HG02763 (cell line): ENCODE measurements at regions not wholly inside any gene's neighbourhood (a gene's known extent, or its start where the extent isn't known, plus 50 kb on each side); places are given as distances from the start of the nearest gene placed in this dataset.

Experiments used
- ATAC-seq: cut with Tn5 transposase; IDR thresholded peaks from one replicate; pipeline ENCODE4 v1.9.1; 2021; ENCODE audit warnings: mild to moderate bottlenecking, moderate library complexity; ENCODE audit not compliant: unreplicated experiment

- ATAC-seq = no peak
Measured at GRCh38 chr2:117698819-117699218, 115.7 kb upstream of the DDX18 start.

DNA sequence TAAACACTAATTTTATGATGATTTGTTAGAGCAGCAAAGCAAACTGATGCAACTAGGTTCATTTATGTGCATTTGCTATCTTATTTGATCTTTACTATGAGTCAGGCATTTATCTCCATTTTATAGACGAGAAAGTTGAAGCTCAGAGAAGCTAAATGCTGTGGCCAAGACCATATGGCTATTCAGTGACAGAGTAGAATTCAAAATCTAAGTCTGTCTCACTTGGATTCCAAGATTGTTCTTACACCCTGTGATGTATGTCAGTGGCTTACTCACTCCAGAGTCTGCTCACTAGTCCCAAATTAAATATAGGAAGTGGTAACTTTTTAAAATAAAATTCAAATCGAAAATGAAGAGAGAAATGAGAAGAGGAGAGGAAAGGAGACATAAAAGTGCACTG lies 114.0 kb upstream of the DDX18 start:
- ATAC-seq = no peak

DNA sequence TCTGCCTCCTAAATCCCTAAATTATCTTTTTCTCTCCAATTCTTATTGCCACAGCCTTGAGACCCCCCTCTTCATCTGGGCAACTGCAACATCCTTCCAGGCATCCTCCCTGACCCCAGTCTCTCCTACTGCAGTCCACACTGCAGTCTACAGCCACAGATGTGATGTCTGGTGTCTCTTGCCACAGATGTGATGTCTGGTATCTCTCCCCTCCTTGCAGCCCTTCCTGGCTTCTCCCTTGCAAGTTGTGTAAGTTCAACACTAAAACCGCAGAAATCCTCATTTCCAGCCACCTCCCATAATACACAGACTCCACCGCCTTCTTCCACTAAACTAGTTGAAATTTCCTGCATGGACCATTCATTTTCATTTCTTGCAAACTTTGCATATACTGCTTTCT lies 113.1 kb upstream of the DDX18 start:
- no peak for ATAC-seq

- no peak for ATAC-seq
Measured at GRCh38 chr2:117702098-117702497, 112.4 kb upstream of the DDX18 start.

- no peak for ATAC-seq
Measured at GRCh38 chr2:117703858-117704257, 110.6 kb upstream of the DDX18 start.

DNA sequence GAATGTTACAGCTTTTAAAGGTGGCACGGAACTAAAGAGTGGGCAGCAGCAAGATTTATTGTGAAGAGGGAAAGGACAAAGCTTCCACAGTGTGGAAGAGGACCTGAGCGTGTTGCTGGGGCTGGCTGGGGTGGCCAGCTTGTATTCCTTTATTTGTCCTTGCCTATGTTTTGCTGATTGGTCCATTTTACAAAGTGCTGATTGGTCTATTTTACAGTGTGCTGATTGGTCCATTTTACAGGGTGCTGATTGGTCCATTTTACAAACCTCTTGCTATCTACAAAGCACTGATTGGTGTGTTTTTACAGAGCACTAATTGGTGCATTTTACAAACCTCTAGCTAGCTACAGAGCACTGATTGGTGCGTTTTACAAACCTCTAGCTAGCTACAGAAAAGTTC lies 109.7 kb upstream of the DDX18 start:
- ATAC-seq = no peak

DNA sequence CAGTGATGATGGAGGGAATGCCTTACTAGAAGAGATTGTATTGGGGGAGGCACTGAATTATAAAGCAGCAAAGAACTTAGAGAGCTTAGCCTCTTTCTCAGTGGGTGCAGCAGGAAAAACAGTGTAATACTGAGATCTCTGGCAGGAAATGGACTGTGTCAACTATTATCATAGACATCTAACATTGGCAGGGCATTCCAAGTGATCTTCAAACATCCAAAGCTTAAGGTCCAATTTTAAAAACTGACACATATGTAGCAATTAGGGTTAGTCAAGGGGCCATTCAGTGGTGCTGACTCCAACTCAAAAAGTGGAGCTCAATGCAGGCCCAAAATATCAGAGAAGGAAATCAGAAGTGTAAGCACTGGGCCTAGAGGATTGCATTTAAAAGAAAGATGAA lies 106.6 kb upstream of the DDX18 start:
- no peak for ATAC-seq

DNA sequence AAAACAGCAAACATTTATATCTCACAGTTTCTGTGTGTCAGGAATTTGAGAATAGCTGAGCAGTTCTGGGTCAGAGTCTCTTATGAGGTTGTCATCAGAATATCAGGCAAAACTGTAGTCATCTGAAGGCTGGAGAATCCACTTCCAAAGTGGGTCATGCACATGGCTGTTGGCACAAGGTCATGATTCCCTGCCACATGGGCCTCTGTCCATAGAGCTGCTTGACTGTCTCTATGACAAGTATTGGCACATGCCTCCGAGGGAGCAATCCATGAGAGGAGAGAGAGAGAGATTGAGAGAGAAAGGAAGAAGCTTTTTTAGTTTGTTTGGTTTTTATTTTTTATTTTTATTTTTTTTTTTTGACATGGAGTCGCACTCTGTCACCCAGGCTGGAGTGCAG lies 101.8 kb upstream of the DDX18 start:
- ATAC-seq = no peak

DNA sequence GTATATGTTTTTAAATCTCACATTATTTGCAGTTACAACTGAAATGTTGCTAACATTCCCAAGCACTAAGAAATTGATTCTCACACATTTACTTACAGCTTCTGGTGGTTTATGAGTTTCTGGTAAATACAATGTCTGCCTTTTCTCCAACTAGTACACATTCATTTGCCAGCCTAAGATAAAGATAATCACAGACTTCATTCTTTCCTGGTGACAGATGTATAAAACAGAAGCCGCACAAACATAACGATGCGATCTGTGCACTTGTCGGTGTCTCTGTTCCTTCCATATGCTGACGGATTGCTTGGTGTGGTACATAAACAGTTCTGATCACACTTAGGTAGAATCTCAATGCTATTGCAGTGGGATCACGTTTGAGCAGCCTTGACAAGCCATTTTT lies 100.4 kb upstream of the DDX18 start:
- no peak for ATAC-seq

DNA sequence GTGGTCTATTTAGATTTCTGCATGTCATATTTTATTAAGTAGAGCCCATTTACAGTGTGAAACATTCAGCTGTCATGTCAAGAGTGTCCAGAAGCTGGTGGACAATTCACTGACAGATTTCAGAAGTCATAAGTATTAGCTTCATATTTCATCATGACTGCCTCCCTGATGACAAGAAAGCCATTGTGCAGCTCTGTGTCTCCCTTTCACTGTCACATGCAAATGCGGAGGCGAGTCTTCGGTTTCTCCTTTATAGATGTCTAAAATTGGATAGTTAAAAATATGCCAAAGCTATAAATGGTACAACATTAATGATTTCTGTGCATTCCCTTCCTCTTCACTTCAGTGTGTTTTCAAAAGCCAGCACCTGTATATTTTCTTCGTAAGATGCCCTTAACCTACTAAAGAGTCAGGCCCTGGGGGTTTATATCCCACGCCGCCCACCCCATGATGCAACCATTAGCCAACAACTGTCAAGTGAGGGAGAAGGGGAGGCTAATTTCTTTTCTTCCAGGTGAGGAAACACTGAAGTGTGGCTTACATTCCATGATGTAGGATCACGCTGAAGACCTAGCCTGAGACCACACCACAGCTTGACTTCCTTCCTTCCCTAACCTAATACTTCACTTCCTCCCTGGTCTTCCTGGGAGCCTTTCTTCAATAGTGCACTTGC lies 99.6 kb upstream of the DDX18 start:
- ATAC-seq = no peak

- no peak for ATAC-seq
Measured at GRCh38 chr2:117716505-117716904, 98.0 kb upstream of the DDX18 start.

- ATAC-seq = no peak
Measured at GRCh38 chr2:117717072-117717471, 97.4 kb upstream of the DDX18 start.

DNA sequence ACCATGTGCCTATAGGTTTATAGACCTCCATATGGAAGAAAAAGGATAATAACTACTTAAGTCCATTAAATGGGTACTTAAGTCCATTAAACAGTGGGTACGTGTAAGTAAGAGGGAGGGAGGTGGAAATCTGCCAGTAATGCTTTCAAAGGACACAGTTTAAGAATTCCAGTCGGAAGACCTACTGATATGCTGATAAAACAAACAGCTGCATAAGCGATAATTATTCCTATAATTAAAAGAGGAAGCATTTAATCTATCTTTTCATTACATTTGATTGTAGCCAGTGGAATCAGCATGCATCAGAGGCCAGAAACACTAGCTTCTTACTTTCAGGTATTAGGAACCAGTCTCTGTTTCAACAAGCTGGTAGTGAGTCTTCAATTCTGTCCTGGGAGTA lies 96.4 kb upstream of the DDX18 start:
- no peak for ATAC-seq

DNA sequence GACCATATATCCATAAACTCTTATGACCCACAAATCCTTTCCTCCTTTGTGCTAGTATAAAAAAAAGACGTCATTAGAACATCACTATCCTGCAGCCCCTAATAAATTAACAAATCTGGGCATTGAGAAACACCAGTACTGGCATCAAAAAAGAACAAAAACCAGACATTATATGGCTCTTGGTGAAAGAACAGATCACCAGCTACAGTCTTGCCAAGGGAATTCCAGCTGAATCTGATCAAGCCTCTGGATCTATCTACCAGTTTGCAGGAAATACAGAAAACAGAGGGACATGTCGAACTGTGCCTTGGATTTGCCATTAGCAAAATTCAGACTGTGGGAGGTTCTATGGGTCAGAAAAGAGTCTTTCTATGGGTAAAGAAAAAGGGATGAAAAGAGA lies 93.7 kb upstream of the DDX18 start:
- no peak for ATAC-seq

DNA sequence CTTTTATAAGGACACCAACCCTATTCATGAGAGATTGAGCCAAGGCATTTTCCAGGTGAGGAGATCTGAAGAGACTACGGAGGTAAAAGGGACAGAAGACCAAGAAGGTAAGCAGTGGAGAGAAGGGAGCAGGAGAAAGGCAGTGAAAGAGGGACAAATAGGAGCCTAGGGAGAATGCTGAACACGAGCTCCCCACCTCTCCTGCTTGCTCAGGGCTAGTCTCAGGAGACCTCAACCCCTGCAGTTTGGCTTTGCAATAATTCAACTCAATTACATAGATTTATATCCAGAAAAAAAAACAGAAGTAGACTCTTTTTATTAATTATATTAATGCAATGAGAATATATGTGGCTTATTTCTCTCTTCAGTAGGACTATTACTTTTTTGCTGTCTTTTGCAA lies 91.0 kb upstream of the DDX18 start:
- ATAC-seq = no peak

- no peak for ATAC-seq
Measured at GRCh38 chr2:117723888-117724434, 90.5 kb upstream of the DDX18 start.

DNA sequence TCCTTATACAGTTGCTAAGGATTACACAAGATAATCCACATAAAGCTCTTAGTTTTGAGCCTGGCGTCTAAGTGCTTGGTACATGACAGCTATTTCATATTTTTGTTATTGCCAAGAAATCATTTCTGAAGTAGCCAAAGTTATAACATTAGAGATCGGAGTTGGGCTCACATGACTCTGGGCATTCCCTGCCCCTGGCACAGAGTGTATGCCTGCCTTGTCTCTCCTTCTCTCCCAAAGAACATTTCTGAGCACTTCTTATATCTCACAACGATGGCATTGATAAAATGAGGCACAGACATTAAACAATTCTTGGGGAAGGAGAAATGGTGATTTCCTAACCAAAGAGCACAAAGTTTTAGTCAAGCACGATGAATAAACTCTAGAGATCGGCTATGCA lies 87.7 kb upstream of the DDX18 start:
- ATAC-seq = no peak

GRCh38 chr2:117737846-117738245 lies 76.6 kb upstream of the DDX18 start:
- ATAC-seq = no peak

DNA sequence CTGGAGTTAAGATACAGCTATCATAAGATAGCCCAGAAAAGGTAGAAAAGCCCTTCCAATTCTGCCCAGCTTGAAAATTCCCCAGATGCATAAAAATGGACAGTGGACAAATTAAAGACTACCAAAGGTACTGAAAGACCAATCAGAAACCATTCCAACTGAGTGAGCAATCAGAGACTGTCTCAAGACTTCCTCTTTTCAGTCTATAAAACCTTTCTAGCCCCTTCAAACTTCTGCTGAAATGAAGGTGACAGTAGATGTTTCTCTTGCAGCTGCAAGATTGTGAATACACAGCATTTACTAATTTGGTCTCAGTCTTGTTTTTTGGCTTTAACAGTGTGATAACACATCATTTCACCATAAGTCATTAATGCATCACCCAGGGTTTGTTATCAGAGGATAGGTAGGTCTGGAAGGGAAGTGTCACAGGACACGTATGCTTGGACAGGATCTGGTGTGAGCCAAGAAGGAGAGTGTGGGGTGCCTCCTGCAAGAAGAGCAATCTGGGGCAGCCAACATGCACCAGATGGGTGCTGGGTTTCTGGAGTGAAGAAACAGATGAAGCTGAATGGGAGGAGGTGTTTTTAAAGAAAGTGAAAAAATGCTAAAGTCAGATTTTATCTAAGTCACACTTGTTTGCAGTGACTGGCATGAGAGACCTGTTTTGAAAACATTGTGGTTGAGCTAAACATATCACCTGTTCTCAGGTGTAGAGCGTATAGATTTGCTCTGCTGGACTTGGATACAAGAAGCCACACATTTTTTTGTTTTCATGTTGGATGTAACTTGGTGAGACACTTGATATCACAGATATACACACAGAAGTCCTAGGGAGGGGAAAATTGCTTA lies 75.3 kb upstream of the DDX18 start:
- no peak for ATAC-seq

DNA sequence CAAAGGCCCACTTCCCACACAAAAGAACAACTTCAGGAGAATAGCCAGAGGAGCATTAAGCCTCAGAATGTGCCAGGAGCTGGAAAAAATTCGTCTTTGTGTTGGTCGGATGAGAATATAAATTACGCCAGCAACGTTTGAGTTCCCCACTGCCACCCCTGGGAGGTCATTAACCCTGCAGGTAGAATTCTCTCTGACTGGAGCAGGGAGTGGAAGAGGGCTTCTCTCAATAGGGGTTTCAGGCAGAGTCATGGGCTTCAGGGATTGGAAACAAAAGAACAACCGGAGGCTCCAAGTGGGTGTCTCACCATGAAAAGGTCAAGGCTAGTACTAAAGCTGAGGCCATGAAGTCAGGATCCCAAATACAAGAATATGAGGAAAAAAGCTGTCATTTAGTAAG lies 69.0 kb upstream of the DDX18 start:
- no peak for ATAC-seq

DNA sequence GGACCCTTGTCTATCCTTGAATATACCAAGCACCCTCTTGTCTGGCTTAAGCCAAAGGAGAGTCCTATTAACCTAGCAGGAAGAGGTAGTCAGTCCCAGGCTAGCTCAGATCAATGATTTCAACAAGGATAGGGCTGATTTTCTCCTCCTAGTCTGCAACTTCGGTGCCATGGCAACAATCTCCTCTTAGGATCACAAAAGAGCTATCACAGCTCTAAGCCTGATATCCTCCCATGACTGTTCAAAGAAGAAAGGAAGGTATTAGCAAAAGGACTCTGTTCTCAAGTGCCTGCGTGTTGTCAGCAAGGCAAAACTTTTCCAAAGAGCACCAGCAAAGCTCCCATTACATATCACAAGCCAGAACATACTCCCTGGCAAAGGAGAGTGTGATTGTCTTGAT lies 58.7 kb upstream of the DDX18 start:
- no peak for ATAC-seq

- ATAC-seq = no peak
Measured at GRCh38 chr2:117760916-117761315, 53.6 kb upstream of the DDX18 start.
